H9 (cell line): ENCODE measurements at regions not wholly inside any gene's neighbourhood (a gene's known extent, or its start where the extent isn't known, plus 50 kb on each side); places are given as distances from the start of the nearest gene placed in this dataset.

Experiments
- DNase-seq: peaks from one replicate; pipeline ENCODE4 v3.0.0-alpha.2; 2017
- H2AFZ ChIP-seq: one replicate; pipeline ENCODE4 v1.6.1; 2013; ENCODE audit warnings: mild to moderate bottlenecking, low read length, control low read depth, moderate library complexity
- H2AK5ac ChIP-seq: 2 replicates; pipeline ENCODE4 v1.6.1; 2013; ENCODE audit warnings: low read length, control low read depth, mixed read lengths; ENCODE audit not compliant: insufficient read length
- H2BK120ac ChIP-seq: one replicate; pipeline ENCODE4 v1.6.1; 2013; ENCODE audit warnings: low read depth, mild to moderate bottlenecking, low read length, control low read depth, inconsistent platforms; ENCODE audit not compliant: poor library complexity, severe bottlenecking
- H2BK12ac ChIP-seq: 2 replicates; pipeline ENCODE4 v1.6.1; 2013; ENCODE audit warnings: low read length, control low read depth, mixed read lengths, low read depth; ENCODE audit not compliant: insufficient read length
- H2BK15ac ChIP-seq: 2 replicates; pipeline ENCODE4 v1.6.1; 2013; ENCODE audit warnings: low read depth, low read length, control low read depth
- H2BK20ac ChIP-seq: one replicate; pipeline ENCODE4 v1.6.1; 2013; ENCODE audit warnings: low read depth, mild to moderate bottlenecking, low read length, control low read depth, inconsistent platforms; ENCODE audit not compliant: poor library complexity, severe bottlenecking
- H2BK5ac ChIP-seq: 2 replicates; pipeline ENCODE4 v1.6.1; 2013; ENCODE audit warnings: low read length, control low read depth, mixed read lengths; ENCODE audit not compliant: insufficient read length
- H3K14ac ChIP-seq: 2 replicates; pipeline ENCODE4 v1.6.1; 2013; ENCODE audit warnings: low read length, control low read depth; ENCODE audit not compliant: insufficient read depth
- H3K18ac ChIP-seq: 2 replicates; pipeline ENCODE4 v1.6.1; 2013; ENCODE audit warnings: low read depth, mild to moderate bottlenecking, mixed read lengths, low read length, control low read depth; ENCODE audit not compliant: insufficient read length
- H3K23ac ChIP-seq: 2 replicates; pipeline ENCODE4 v1.6.1; 2013; ENCODE audit warnings: low read length, control low read depth, mixed read lengths, low read depth; ENCODE audit not compliant: insufficient read length
- H3K23me2 ChIP-seq: 2 replicates; pipeline ENCODE4 v1.6.1; 2013; ENCODE audit warnings: low read depth, mild to moderate bottlenecking, mixed read lengths, low read length, control low read depth; ENCODE audit not compliant: insufficient read length, poor library complexity, severe bottlenecking
- H3K27ac ChIP-seq: 2 replicates; pipeline ENCODE4 v1.5.1; 2013; ENCODE audit warnings: low read length, control low read depth, mixed read lengths, low read depth; ENCODE audit not compliant: insufficient read length
- H3K27me3 ChIP-seq: 2 replicates; pipeline ENCODE4 v1.6.1; 2013; ENCODE audit warnings: low read length, control low read depth, inconsistent platforms; ENCODE audit not compliant: insufficient read depth
- H3K4ac ChIP-seq: 2 replicates; pipeline ENCODE4 v1.6.1; 2013; ENCODE audit warnings: low read depth, mild to moderate bottlenecking, control low read depth, inconsistent platforms, low read length, moderate library complexity
- H3K4me1 ChIP-seq: 2 replicates; pipeline ENCODE4 v1.6.1; 2013; ENCODE audit warnings: low read length, control low read depth, inconsistent platforms; ENCODE audit not compliant: insufficient read depth
- H3K4me2 ChIP-seq: 2 replicates; pipeline ENCODE4 v1.6.1; 2013; ENCODE audit warnings: low read length, control low read depth, mixed read lengths; ENCODE audit not compliant: insufficient read length, insufficient read depth
- H3K56ac ChIP-seq: 2 replicates; pipeline ENCODE4 v1.6.1; 2013; ENCODE audit warnings: low read depth, mild to moderate bottlenecking, mixed read lengths, low read length, control low read depth; ENCODE audit not compliant: insufficient read length
- H3K79me1 ChIP-seq: 2 replicates; pipeline ENCODE4 v1.6.1; 2013; ENCODE audit warnings: low read depth, mild to moderate bottlenecking, moderate library complexity, low read length, control low read depth, inconsistent platforms; ENCODE audit not compliant: insufficient read depth, poor library complexity, severe bottlenecking
- H3K79me2 ChIP-seq: 2 replicates; pipeline ENCODE4 v1.6.1; 2013; ENCODE audit warnings: low read length, control low read depth, inconsistent platforms; ENCODE audit not compliant: insufficient read depth
- H3K9ac ChIP-seq: 2 replicates; pipeline ENCODE4 v1.6.1; 2013; ENCODE audit warnings: low read length, control low read depth, mixed read lengths; ENCODE audit not compliant: insufficient read length; ENCODE audit errors: extremely low read depth
- H3K9me3 ChIP-seq: one replicate; pipeline ENCODE4 v1.6.1; 2013; ENCODE audit warnings: low read depth, low read length, inconsistent platforms; ENCODE audit not compliant: control insufficient read depth
- H3T11ph ChIP-seq: one replicate; pipeline ENCODE4 v1.6.1; 2013; ENCODE audit warnings: mild to moderate bottlenecking, low read length, control low read depth, inconsistent platforms
- H4K20me1 ChIP-seq: one replicate; pipeline ENCODE4 v1.6.1; 2013; ENCODE audit not compliant: control insufficient read depth, insufficient read length, insufficient read depth
- H4K5ac ChIP-seq: 2 replicates; pipeline ENCODE4 v1.6.1; 2013; ENCODE audit warnings: low read depth, mild to moderate bottlenecking, mixed read lengths, low read length, control low read depth; ENCODE audit not compliant: insufficient read length
- H4K8ac ChIP-seq: replicated peaks from 2 replicates; pipeline ENCODE4 v1.6.1; 2013; ENCODE audit warnings: low read length, control low read depth, mixed read lengths, low read depth; ENCODE audit not compliant: insufficient read length
- H4K91ac ChIP-seq: 2 replicates; pipeline ENCODE4 v1.6.1; 2013; ENCODE audit warnings: low read depth, mild to moderate bottlenecking, moderate library complexity, mixed read lengths, low read length, control low read depth; ENCODE audit not compliant: insufficient read length
- H3K27ac Mint-ChIP-seq, 3 experiments: 2 replicates in 2 of 3; 3 replicates in 1 of 3; pipeline ENCODE4 v1.8.0; 2020 to 2021; ENCODE audit warnings: mixed read lengths in 3 of 3, mild to moderate bottlenecking in 1 of 3, moderate library complexity in 1 of 3
- H3K27me3 Mint-ChIP-seq: 2 replicates; pipeline ENCODE4 v1.8.0; 2021; ENCODE audit warnings: low read depth, mild to moderate bottlenecking, moderate library complexity, mixed read lengths
- H3K36me3 Mint-ChIP-seq, 3 experiments: 2 replicates in 2 of 3; 3 replicates in 1 of 3; pipeline ENCODE4 v1.8.0; 2020 to 2021; ENCODE audit warnings: low read depth in 3 of 3, mixed read lengths in 3 of 3; ENCODE audit not compliant: insufficient read depth in 1 of 3
- H3K4me1 Mint-ChIP-seq, 2 experiments: 2 replicates each; pipeline ENCODE4 v1.8.0; 2020; ENCODE audit warnings: mixed read lengths in 2 of 2
- H3K4me3 Mint-ChIP-seq, 2 experiments: 2 replicates in 1 of 2; 3 replicates in 1 of 2; pipeline ENCODE4 v1.8.0; 2020 to 2021; ENCODE audit warnings: mild to moderate bottlenecking in 2 of 2, mixed read lengths in 2 of 2, moderate library complexity in 1 of 2
- H3K9me3 Mint-ChIP-seq, 2 experiments: 2 replicates in 1 of 2; 3 replicates in 1 of 2; pipeline ENCODE4 v1.8.0; 2020; ENCODE audit warnings: mild to moderate bottlenecking in 2 of 2, mixed read lengths in 2 of 2, moderate library complexity in 1 of 2
- WGBS: extraction: QIAGEN DNeasy Blood & Tissue Kit; methylation state at CpG from one replicate; pipeline ENCODE4 v1.1.7; 2013; ENCODE audit warnings: missing lambda C conversion rate, low lambda C conversion rate, mixed read lengths; ENCODE audit not compliant: insufficient read length; ENCODE audit errors: extremely low coverage; 5-methylcytosine and 5-hydroxymethylcytosine counted together
- TF ChIP-seq, protein P1 (sequence below): fragments of 200-600 bp; sonication (generic); conservative IDR thresholded peaks from 3 replicates; pipeline ENCODE4 v1.8.0; 2021; ENCODE audit warnings: antibody characterized with exemption, mild to moderate bottlenecking

DNA sequence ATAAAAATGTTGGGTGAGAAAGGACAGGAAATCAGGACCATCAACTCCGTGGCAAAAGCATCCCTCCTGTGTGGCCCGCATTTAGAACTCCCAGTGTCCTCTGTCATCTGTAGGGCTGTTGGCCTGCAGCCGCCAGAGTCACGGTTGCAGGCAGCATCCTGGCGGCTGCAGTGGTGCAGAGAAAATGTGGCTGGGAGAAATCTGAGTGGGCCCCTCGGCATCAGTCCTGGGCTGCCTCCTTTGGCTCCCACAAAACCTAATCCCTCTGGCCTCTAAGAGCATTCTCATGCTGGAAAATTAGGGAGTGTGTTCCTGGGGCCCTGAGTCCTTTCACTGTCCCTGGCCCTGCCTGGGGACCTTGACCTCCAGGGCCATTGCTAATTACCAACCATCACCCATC, 121.9 kb downstream of the WT1 start:
- H2AFZ ChIP-seq = no peak overlapping the region
- WGBS = no CpG with 5 or more reads among the region's 6 CpGs

More for the DNA sequence above, 121.9 kb downstream of the WT1 start:
- Histone ChIP-seq H3K27me3 (no peaks in the 10 kb centered on the region), H3K27ac (no peak overlapping the region), H2BK12ac (no peak overlapping the region), H4K91ac (no peak overlapping the region), H2AK5ac (no peak overlapping the region), H4K20me1 (no peaks in the 10 kb centered on the region), H3K4me2 (no peak overlapping the region), H3K9me3 (no peaks in the 10 kb centered on the region), H2BK20ac (no peak overlapping the region), H3K4me1 (0 out of 2 replicates have a peak, but pooled peaks cover 2% of the 10 kb centered on the region), H2BK15ac (no peak overlapping the region), H3K18ac (no peak overlapping the region), H2BK120ac (no peak overlapping the region), H3K14ac (no peak overlapping the region), H3K79me1 (no peaks in the 10 kb centered on the region), H3K23me2 (no peaks in the 10 kb centered on the region), H3K79me2 (no peaks in the 10 kb centered on the region), H3T11ph (no peak overlapping the region), H3K4ac (no peak overlapping the region), H4K8ac (no peak overlapping the region), H3K23ac (no peak overlapping the region), H3K9ac (no peak overlapping the region), H3K56ac (no peak overlapping the region), H2BK5ac (no peak overlapping the region), H4K5ac (no peak overlapping the region)
- Mint-ChIP-seq H3K4me3 (no peak overlapping the region), H3K9me3 (no peaks in the 10 kb centered on the region), H3K27me3 (peaks cover 10% of the 10 kb centered on the region), H3K36me3 (no peaks in the 10 kb centered on the region), H3K27ac (no peak overlapping the region), H3K4me1 (peaks cover 14 to 22% of the 10 kb centered on the region in 2 experiments)
- TF ChIP-seq, protein P1, sequence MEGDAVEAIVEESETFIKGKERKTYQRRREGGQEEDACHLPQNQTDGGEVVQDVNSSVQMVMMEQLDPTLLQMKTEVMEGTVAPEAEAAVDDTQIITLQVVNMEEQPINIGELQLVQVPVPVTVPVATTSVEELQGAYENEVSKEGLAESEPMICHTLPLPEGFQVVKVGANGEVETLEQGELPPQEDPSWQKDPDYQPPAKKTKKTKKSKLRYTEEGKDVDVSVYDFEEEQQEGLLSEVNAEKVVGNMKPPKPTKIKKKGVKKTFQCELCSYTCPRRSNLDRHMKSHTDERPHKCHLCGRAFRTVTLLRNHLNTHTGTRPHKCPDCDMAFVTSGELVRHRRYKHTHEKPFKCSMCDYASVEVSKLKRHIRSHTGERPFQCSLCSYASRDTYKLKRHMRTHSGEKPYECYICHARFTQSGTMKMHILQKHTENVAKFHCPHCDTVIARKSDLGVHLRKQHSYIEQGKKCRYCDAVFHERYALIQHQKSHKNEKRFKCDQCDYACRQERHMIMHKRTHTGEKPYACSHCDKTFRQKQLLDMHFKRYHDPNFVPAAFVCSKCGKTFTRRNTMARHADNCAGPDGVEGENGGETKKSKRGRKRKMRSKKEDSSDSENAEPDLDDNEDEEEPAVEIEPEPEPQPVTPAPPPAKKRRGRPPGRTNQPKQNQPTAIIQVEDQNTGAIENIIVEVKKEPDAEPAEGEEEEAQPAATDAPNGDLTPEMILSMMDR = no peak
- peak; percentile 41 for DNase-seq
